GM21381 (cell line): ENCODE measurements at regions not wholly inside any gene's neighbourhood (a gene's known extent, or its start where the extent isn't known, plus 50 kb on each side); places are given as distances from the start of the nearest gene placed in this dataset.

Experiments used
- ATAC-seq: cut with Tn5 transposase; IDR thresholded peaks from one replicate; pipeline ENCODE4 v1.9.1; 2021; ENCODE audit warnings: mild to moderate bottlenecking, moderate library complexity; ENCODE audit not compliant: unreplicated experiment

GRCh38 chr22:49553518-49554295 is 274.0 kb downstream of the BRD1 start:
- no peak for ATAC-seq

- ATAC-seq, result no peak
Observed at GRCh38 chr22:49553076-49553475, 274.6 kb downstream of the BRD1 start.

- no peak for ATAC-seq
Observed at GRCh38 chr22:49551897-49552614, 275.6 kb downstream of the BRD1 start.

GRCh38 chr22:49551446-49551845 is 276.2 kb downstream of the BRD1 start:
- ATAC-seq, result no peak

GRCh38 chr22:49550766-49551362 is 276.8 kb downstream of the BRD1 start:
- ATAC-seq, result no peak

- no peak for ATAC-seq
Observed at GRCh38 chr22:49550141-49550430, 277.6 kb downstream of the BRD1 start.

- ATAC-seq, result no peak
Observed at GRCh38 chr22:49549256-49550140, 278.2 kb downstream of the BRD1 start.

GRCh38 chr22:49548356-49549202 is 279.1 kb downstream of the BRD1 start:
- ATAC-seq, result no peak

- no peak for ATAC-seq
Observed at GRCh38 chr22:49547751-49548239, 279.9 kb downstream of the BRD1 start.

GRCh38 chr22:49546811-49547585 is 280.7 kb downstream of the BRD1 start:
- ATAC-seq, result no peak

GRCh38 chr22:49545606-49546005 is 282.1 kb downstream of the BRD1 start:
- no peak for ATAC-seq

- no peak for ATAC-seq
Observed at GRCh38 chr22:49544286-49544685, 283.4 kb downstream of the BRD1 start.

GRCh38 chr22:49543876-49544275 is 283.8 kb downstream of the BRD1 start:
- ATAC-seq, result no peak

- ATAC-seq, result no peak
Observed at GRCh38 chr22:49541693-49542230, 285.9 kb downstream of the BRD1 start.

- no peak for ATAC-seq
Observed at GRCh38 chr22:49540913-49541692, 286.6 kb downstream of the BRD1 start.

- ATAC-seq, result no peak
Observed at GRCh38 chr22:49540084-49540912, 287.4 kb downstream of the BRD1 start.

GRCh38 chr22:49538006-49538405 is 289.7 kb downstream of the BRD1 start:
- no peak for ATAC-seq
